GM21367 (cell line): ENCODE measurements at regions not wholly inside any gene's neighbourhood (a gene's known extent, or its start where the extent isn't known, plus 50 kb on each side); places are given as distances from the start of the nearest gene placed in this dataset.
"Not testable (repeated sequence)": the region's sequence is repeated elsewhere in the genome, so short reads cannot be mapped to it uniquely, and the experiment has no call there.

ENCODE experiments used
- ATAC-seq: cut with Tn5 transposase; IDR thresholded peaks from one replicate; pipeline ENCODE4 v1.9.1; 2021; ENCODE audit not compliant: unreplicated experiment

DNA sequence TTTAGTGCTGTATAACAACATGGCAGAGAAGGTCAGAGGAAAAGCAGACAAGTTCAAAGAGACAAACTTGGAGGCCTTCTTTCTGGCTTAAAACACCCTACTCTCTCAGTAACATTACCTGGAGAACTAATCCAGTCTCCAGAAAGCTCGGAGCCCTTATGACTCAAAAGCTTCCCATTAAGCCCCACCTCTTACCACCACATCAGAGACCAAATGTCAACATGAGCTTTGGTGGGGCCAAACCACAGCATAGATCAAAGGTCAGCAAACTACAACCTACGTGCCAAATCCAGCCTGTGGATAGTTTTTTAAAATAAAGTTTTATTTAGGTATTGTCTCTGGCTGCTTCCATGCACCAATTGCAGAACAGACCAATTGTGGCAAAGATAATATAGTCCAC lies 589.9 kb downstream of the DNAH5 start:
- ATAC-seq: no peak

DNA sequence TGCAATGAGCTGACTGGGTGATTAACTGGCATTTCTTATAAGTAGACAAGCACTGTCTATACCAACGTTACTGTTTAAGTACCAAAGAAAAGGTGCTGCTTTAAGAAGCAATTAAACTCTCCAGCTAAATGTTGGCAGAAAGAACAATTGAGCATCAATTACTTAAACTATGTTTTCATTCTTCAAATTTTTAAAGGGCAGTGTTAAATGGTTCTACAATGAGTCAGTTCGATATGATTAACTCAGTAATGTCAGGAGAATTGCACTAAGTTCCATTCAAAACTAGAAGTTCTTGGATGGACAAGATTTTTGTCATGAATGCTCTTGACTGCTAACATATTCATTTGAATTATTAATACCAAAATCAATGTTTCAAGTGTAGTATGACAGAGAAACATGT lies 593.7 kb downstream of the DNAH5 start:
- no peak for ATAC-seq

DNA sequence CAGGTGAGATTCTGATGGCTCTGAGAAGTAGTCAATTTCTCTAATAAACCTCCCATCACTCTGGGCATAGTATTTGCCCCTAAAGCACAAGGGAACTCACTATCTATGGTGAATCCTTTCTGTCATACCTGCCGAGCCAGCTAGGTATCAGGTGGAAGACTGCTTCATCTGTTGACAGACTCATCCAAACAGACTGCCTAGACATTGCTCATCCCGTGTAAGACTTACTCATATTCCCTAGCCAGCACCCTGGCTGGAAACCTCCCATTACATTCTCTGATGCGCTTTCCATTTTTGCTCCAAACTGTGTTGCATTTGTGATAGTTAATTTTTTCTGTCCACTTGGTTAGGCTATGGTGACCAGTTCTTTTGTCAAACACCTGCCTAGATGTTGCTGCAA lies 595.9 kb downstream of the DNAH5 start:
- no peak for ATAC-seq

DNA sequence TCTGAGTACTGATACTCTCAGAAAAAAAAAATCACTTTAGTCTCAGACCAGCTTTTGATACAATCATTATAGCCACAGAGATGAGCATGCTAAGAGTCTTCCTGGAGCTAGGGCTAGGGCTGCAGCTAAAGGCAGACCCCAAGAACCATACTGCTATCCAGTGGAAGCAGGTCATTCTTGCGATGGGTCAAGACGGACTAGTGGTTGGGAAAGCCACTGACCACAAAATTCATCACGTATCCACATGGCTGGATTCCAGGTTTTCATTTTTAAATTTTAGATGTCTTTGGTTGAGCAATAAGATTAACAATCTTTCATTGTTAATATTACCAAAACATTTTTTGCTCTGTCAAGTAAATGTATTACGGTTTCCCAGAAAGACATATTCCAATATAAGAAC lies 598.1 kb downstream of the DNAH5 start:
- ATAC-seq: no peak

DNA sequence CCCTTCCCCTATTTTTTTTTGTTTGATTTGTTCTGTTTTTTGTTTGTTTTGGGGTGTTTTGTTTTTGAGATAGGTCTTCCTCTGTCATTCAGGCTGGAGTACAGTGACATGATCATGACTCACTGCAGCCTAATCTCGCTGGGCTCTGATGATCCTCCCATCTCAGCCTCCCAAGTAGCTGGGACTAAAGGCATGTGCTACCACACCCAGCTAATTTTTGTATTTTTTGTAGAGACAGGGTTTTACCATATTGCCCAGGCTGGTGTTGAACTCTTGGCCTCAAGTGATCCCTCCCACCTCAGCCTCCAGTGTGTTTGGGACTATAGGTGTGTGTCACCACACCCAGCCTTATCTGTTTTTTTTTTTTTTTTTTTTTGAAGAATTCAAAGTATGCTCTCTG lies 605.4 kb downstream of the DNAH5 start:
- ATAC-seq: no peak

DNA sequence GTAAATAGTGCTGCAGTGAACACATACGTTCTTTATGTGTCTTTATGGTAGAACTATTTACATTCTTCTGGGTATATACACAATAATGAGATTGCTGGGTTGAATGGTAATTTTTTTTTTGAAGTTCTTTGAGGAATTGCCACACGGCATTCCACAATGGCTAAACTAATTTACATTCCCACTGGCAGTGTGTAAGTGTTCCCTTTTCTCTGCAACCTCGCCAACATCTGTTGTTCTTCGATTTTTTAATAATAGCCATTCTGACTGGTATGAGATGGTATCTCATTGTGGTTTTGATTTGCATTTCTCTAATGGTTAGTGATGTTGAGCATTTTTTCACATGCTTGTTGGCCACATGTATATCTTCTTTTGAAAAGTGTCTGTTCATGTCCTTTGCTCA lies 609.5 kb downstream of the DNAH5 start:
- ATAC-seq: not testable (repeated sequence)

DNA sequence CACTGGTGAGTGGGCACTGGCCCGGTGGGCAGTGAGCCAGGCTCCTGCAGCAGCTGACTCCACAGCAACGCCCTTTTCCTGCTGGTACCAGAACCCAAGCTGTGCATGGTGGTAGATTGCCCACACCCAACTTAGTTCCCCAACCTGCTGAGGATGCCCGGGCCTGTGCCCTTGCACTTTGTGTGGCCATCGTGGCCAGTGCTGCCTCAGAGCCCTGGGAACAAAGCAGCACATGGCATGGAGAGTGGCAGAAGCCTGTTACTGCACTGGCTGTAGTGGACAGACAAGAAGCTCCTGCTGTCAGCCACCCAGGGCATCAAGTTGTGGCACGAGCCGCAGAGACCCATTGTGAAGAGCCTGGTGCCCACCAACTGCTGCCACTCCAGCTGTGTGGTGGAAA lies 612.9 kb downstream of the DNAH5 start:
- no peak for ATAC-seq

DNA sequence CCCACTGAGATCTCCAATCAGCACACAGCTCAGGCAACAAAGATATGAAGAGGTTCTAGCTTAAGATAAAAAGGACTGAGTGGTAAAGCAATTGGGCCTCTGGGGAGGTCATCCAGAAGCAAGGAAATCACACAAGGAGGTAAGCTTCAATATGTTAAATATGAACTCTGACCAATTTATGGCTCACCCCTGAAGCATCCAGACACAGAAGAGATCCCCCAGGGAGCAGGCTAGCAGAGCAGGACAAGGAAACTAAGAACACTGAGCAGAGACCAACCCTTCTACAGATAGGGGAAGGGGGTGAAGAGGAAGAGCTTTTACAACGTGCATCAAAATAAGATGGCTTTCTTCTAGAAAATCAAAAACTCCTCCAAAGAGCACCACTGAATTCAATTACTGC lies 616.2 kb downstream of the DNAH5 start:
- no peak for ATAC-seq

DNA sequence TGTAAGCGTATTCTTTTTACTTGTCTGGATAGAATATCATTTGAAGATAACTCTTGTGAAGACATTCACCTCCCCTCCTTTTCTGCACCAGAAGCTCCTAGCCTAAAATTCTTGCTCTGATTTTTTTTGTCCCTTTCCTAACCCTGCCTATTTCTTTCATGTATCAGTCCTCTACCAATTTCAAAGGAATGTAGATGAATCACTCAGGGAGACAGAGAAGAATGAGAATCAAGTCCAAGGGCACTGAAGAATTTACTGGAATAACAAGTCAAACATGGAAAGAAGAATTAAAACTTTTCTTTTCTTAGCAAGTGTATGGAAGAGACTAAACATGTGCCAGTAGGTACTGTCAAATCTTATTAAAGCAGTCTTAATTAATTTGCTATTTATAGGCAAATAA lies 618.7 kb downstream of the DNAH5 start:
- no peak for ATAC-seq

DNA sequence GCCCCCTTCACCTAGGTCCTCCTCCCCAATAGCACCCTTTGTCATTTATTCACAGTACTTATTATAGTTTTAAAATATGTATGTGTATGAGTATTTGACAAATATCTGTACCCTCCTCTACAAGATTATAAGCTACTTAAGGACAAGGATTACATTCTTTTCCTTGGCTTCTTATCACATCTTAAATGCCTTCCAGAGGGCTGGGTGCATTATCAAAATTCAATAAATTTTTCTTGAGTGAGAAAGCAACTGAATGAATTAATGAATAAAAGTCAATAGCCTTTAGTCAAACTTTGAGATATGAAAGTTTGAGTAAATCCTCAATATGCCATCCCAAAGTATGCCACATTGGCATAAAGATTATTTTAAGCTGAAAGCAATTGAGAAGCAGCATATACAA lies 621.7 kb downstream of the DNAH5 start:
- ATAC-seq: no peak

DNA sequence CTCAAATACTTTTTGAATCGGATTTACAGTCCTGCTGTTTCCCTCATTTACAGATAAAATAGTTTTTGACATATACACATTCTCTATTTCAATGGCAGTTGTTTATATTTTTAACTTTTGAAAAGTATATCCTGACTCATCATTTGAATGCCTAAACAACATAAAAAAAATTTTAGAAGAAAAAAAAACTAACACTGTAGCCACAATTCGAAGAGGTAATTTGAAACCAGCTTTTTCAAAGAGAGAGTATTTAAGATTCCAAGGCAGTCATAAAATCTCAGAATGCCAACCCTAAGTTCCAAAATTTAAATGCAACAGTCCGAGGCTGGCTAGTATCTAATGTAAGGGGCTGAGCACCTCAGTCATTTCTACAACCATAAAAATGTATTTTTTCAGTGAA lies 626.8 kb downstream of the DNAH5 start:
- ATAC-seq: no peak

DNA sequence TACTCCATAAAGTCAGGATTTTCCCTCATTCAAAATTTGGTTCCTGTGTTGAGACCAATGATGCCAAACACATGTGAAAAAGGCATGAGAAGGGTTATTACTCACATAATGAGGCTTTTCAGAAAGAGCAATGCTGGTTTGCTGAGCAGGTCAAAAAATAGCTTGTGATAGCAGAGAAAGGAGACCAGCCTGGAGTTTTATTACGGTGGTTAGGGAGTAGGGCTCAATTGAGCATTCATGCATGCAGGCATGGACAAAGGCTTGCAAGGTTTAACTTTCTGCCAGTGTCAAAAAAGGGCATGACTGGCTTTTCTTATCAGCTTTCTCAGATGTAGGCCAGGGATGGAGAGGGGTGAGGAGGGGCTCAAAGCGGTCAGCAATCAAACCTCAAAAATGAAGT lies 628.3 kb downstream of the DNAH5 start:
- ATAC-seq: no peak

DNA sequence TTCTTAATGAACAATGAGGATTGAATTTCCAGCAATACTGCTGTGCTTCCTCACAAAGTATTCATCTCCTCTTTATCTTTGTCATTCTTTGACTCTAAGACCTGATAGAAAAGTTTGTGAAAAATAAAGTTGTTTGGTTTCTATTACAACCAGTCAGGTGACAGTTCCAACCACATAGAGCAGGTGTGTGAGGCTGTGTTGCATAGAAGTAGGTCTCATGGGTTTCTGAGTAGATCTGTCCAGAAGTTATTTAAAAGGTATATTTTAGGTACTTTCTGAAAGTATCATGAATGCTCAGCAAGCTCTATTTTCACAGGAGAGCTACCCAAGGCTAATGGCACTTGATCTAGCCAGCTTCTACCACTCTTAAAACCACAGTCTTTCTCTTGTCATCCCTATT lies 637.0 kb downstream of the DNAH5 start:
- ATAC-seq: no peak

DNA sequence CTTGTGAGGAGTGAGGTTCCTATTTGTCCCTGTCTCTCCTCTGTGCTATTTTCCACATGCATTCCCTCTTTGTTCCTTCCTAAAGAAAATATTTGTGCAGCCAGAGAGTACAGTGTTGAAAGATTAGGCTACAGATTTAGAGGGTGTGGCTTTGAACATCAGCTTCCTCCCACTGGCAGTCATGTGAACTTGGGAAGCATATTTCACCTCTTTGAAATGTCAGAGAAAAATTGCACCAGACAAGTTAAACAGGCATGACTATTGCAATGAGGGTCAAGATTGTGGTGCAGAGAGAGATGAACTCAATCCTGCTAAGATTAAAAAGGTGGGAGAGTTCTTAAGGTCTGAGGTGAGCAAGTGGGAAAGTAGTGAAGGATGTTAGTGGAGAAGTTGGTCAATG lies 641.0 kb downstream of the DNAH5 start:
- ATAC-seq: no peak

DNA sequence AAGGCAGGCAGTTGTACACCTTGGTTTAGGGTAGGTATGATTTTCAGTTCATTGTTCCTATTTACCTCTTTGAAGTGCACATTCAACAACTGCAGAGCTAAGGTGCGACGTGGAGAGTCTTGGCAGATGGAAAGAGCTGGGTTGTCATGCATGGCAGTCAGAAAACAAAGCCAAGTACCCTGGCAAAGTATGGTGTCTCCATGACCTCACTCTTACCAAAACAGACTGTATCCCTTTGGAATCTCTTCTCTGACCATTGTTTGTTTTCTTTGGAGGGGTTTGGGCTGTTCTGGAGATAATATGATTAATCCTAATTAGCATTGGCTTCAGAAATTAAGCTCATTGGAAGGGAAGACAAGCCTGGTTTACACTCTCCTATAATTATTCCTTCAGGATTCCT lies 665.7 kb downstream of the DNAH5 start:
- no peak for ATAC-seq

DNA sequence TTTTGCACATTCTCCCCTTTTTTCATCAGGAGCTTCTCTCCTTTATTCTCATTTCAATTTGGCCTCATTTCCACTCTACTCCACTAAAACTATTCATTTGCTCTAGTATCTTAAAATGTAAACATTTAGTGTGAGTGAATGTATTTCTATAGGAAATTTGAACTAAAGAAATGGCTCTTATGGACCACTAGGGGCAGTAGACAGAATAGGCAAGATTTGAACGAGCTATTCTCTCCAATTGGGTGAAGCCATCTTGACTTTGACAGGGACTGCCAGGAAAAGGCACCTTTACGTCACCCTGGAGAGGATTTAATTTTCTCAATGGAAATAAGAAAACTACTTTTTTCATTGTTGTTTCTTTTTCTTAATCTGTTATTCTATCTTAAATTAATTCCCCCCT lies 666.3 kb downstream of the DNAH5 start:
- no peak for ATAC-seq

DNA sequence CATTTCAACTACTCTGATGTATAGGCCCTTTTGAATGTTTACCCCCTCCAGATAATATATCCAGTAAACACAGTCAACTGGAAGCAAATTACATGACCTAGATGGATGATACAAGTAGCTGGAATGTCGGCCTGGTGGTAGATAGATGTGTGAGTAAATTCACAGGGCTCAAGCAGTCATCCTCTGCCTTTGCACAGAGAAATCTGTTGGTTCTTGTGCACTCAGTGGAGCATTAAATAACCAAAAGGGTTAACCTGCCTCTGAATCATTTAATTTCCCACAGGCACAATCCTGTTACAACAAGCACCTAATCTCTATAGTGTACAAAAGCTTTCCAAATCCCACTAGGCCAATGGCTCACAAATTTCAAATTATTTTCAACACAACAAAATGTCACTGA lies 668.3 kb downstream of the DNAH5 start:
- no peak for ATAC-seq

DNA sequence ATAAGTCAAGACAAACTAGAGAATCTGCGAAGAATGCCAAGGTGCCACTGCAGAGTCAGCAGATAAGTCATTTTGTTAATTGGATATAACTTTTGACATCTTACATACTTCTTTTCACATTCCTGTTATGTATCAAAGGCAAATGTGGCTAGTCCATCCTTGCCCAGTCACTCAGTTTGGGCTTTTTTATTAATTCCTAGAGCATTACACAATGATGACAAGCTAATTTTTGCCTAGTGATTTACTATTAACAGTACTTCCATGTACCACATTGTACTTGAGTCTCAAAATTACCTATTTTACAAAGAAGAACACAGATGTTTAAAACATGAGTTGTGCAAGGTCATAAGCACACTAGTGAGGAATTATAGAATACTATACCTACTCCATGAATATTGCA lies 680.8 kb downstream of the DNAH5 start:
- ATAC-seq: no peak

DNA sequence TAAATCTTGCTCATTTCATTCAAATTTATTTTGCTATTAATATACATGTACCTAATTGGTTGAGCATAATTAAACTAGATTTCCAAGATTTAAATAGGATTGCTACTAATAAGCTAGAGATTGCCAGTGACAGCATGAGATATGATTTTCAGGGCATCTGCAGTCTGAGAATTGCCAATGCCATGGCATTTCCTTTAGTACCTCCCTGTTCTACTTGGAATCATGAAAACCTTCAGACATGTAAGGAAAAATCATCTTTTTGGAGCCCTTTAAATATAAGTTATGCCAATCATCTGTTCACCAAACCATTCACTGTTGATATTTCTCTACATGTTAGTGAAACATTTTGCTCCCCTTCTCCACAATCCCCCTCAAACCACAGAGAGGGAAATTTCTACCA lies 691.4 kb downstream of the DNAH5 start:
- ATAC-seq: no peak

DNA sequence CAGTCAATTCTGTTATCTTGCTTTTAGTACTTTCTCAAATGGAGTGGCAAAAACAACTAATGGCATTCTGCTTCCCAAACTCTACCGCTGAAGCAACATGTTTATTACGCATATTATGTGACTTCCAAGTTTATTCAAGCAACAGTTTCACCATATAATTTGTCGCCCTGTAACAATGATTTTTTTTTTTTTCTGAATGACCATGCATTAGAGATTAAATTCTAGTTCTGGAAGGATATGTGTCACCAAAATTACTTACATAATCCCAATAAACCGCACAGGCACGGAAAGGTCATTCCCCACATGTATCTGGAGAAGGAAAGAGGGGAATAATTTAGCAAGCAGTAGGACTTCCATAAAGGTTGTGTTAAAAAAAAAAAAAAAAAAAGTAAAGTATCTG lies 691.8 kb downstream of the DNAH5 start:
- ATAC-seq: no peak

DNA sequence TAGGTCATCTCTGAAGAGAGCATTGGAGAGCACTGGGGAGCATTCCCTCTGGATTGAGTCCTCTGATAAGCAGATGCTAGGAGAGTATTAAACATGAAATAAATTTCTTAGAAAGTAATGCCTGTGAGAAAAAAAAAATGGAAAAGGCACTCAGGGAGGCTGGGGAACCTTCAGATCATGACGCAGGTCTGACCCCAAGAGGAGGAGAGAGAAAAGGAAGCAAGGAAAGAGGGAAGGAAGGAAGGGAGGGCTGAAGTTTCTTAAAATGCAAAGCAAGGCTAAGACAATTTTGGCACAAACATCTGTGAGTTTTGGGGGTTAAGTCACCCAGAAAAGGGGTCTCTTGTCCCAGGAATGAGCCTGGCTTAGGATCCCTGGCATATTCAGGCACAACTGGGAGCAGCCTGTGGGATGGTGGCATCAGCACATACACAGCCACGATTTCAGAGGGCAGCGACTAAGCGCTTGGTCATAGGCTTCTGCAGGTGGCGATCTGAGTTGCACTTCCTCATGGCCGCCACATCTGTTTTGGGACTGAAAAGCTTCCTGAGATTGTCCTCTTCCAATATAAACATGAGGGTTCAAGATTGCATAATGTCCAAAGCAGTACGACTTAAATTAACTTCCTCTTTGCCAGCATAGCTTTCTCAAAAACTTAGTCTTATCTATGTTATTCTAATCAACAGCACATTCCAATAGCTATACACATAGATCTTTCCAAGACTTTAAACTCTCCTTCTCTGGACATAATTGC lies 692.7 kb downstream of the DNAH5 start:
- no peak for ATAC-seq

DNA sequence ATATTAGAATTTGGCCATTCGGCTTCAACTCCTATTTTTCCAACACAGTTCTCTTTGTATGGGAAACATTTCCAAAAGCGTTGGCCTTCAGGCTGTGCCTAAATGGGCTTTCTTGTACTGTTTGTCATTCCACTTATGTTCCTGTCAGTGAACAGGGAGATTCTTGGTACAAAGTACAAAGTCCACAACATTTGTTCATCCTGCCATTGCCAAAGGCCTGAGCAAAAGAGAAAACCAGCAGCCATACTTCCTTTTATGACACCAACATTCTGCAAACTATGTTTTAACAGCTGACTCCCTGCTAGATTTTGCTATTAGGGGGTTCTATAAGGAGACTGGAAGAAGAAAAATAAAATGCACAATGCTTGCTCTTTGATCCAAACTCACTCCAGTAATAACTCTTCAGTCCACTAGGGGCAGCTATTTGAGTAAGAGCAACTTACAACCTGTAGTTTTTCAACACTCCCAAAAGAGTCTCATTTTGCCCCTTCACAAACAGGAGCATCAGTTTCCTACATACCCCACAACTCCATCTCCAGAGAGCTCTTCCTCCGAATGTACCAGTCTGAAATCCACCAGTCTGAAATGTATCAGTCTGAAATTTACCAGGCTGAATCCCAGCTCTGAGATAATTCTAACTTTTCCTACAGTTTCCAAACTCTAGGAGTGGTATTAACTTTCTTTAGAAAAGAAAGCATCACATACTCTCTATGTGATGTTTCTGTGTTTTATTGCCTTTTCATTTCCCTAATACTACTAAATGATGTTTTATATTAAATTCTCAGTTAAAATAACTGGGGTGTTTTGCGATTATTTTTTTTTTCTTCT lies 693.8 kb downstream of the DNAH5 start:
- peak; percentile 60 for ATAC-seq

DNA sequence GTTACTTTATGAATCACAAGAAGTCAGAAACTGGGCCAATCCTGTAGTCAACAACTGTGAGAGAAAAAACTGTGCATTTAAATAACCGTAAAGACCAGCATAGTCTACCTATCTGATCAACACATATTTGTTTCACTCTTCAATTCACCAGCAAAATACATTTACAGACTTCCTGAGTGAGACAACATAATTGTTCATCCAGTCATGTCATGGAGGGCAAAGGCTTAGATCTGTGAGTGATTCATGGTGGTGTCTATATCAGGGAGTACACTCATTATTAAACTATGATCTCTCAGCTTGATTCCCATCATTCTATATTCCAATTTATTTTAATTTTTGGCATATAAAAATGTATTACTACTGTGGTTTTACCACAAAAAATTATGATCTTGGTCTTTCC lies 694.6 kb downstream of the DNAH5 start:
- no peak for ATAC-seq
